ENCODE measurements at regions not wholly inside any gene's neighbourhood (a gene's known extent, or its start where the extent isn't known, plus 50 kb on each side); places are given as distances from the start of the nearest gene placed in this dataset.

DNA sequence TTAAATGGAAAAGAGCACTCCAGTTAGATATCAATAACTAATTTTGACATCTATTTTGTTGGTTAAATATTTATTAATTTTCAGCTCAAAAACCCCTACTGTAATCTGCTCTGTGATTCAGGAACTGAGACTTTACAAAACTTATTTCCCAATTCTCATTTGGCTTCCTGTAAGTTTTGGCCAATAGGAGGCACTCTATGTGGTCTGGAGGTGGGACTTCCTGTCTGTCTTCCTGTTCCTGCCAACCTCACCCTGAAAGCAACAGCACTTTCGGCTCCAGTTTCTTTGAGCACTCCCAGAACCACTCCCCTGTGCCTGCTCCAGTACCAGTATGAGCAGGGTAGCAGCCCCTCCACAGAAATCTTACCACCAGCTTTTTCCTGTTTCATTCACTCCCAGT, 1027.0 kb downstream of the VRK1 start:
- TF ChIP-seq ZNF362 (tag by site-specific recombination; IDR thresholded peaks at IDR 0.05): no peak
- no peak for TF ChIP-seq SCRT1 (tag by site-specific recombination; IDR thresholded peaks at IDR 0.05; ENCODE audit: borderline replicate concordance)
- TF ChIP-seq, protein P1, sequence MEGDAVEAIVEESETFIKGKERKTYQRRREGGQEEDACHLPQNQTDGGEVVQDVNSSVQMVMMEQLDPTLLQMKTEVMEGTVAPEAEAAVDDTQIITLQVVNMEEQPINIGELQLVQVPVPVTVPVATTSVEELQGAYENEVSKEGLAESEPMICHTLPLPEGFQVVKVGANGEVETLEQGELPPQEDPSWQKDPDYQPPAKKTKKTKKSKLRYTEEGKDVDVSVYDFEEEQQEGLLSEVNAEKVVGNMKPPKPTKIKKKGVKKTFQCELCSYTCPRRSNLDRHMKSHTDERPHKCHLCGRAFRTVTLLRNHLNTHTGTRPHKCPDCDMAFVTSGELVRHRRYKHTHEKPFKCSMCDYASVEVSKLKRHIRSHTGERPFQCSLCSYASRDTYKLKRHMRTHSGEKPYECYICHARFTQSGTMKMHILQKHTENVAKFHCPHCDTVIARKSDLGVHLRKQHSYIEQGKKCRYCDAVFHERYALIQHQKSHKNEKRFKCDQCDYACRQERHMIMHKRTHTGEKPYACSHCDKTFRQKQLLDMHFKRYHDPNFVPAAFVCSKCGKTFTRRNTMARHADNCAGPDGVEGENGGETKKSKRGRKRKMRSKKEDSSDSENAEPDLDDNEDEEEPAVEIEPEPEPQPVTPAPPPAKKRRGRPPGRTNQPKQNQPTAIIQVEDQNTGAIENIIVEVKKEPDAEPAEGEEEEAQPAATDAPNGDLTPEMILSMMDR (tag by site-specific recombination; IDR thresholded peaks at IDR 0.05): no peak
- TF ChIP-seq ZNF146 (tag by site-specific recombination; IDR thresholded peaks at IDR 0.05): no peak
- TF ChIP-seq TCF7L2 (IDR thresholded peaks at IDR 0.05; ENCODE audit: borderline replicate concordance, low read depth, low read length): no peak
- TF ChIP-seq ZNF404 (tag by site-specific recombination; IDR thresholded peaks at IDR 0.05): no peak
- TF ChIP-seq ZNF660 (tag by site-specific recombination; IDR thresholded peaks at IDR 0.05): no peak
- TF ChIP-seq ZBTB26 (tag by site-specific recombination; optimal IDR thresholded peaks at IDR 0.05): no peak
- no peak for TF ChIP-seq ZBTB7A (tag by site-specific recombination; IDR thresholded peaks at IDR 0.05; ENCODE audit: low read depth)
- TF ChIP-seq, protein P2, sequence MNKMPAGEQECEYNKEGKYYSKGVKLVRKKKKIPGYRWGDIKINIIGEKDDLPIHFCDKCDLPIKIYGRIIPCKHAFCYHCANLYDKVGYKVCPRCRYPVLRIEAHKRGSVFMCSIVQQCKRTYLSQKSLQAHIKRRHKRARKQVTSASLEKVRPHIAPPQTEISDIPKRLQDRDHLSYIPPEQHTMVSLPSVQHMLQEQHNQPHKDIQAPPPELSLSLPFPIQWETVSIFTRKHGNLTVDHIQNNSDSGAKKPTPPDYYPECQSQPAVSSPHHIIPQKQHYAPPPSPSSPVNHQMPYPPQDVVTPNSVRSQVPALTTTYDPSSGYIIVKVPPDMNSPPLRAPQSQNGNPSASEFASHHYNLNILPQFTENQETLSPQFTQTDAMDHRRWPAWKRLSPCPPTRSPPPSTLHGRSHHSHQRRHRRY (tag by site-specific recombination; IDR thresholded peaks at IDR 0.05): no peak
- no peak for TF ChIP-seq BCL11B (tag by site-specific recombination; IDR thresholded peaks at IDR 0.05; ENCODE audit: low read depth)
- TF ChIP-seq, protein P3, sequence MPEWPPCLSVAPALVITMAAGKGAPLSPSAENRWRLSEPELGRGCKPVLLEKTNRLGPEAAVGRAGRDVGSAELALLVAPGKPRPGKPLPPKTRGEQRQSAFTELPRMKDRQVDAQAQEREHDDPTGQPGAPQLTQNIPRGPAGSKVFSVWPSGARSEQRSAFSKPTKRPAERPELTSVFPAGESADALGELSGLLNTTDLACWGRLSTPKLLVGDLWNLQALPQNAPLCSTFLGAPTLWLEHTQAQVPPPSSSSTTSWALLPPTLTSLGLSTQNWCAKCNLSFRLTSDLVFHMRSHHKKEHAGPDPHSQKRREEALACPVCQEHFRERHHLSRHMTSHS (tag by site-specific recombination; IDR thresholded peaks at IDR 0.05): no peak
- no peak for TF ChIP-seq ZNF274 (IDR thresholded peaks at IDR 0.05; ENCODE audit: low read length)
- no peak for TF ChIP-seq ZNF274 (tag by site-specific recombination; IDR thresholded peaks at IDR 0.05; ENCODE audit: borderline replicate concordance)
- no peak for TF ChIP-seq ZNF184 (tag by site-specific recombination; IDR thresholded peaks at IDR 0.05)
